Psoas muscle (tissue), 7 donors: ENCODE measurements at regions not wholly inside any gene's neighbourhood (a gene's known extent, or its start where the extent isn't known, plus 50 kb on each side); places are given as distances from the start of the nearest gene placed in this dataset.
A peak's percentile ranks its signal among the peaks of the same experiment; 100 is the strongest.

ENCODE experiments used
- ATAC-seq, 4 donors: fragments of 200-7000 bp; cut with Tn5 transposase; one replicate each; pipeline ENCODE4 v1.9.1; 2020; ENCODE audit warnings: moderate library complexity in 3 of 4, mild to moderate bottlenecking in 2 of 4
- DNase-seq, 2 donors: peaks; one replicate each; pipeline ENCODE4 v3.0.0-alpha.2; 2020
- H3K27ac ChIP-seq: fragments of 200-600 bp; one replicate; pipeline ENCODE4 v1.8.0; 2022
- H3K27me3 ChIP-seq, 3 donors: fragments of 200-600 bp in 1 of 3; one replicate each; pipeline versions ENCODE4 v1.6.1 to v1.8.0; 2013 to 2022; ENCODE audit warnings: low read length in 2 of 3, mild to moderate bottlenecking in 2 of 3, moderate library complexity in 1 of 3; ENCODE audit not compliant: insufficient read depth in 3 of 3
- H3K36me3 ChIP-seq, 2 donors: fragments of 200-600 bp in 1 of 2; one replicate each; pipeline versions ENCODE4 v1.6.1 to v1.8.0; 2013 to 2022; ENCODE audit warnings: low read depth in 1 of 2, mild to moderate bottlenecking in 1 of 2, moderate library complexity in 1 of 2; ENCODE audit not compliant: insufficient read depth in 1 of 2
- H3K4me1 ChIP-seq: fragments of 200-600 bp; one replicate; pipeline ENCODE4 v1.8.0; 2022
- H3K4me3 ChIP-seq: fragments of 200-600 bp; one replicate; pipeline ENCODE4 v1.8.0; 2022; ENCODE audit warnings: mild to moderate bottlenecking
- H3K9me3 ChIP-seq: fragments of 200-600 bp; one replicate; pipeline ENCODE4 v1.8.0; 2022
- WGBS, 3 donors: extraction: QIAGEN DNeasy Blood & Tissue Kit; methylation state at CpG; one replicate each; pipeline versions ENCODE4 v1.1.6 to v1.1.7; 2013; 5-methylcytosine and 5-hydroxymethylcytosine counted together
- intact Hi-C, 2 donors: fragments of 100-400 bp; cut with DNase I; formaldehyde crosslinking; loops; one replicate each; pipeline versions ENCODE4 v1.11.0 to v1.14.2; 2022
- TF ChIP-seq, protein P1 (sequence below): fragments of 200-600 bp; IDR thresholded peaks from one replicate; pipeline ENCODE4 v1.8.0; 2022; ENCODE audit warnings: antibody characterized with exemption
- donor health status: healthy with polysubstance abuse.
- donor health status: DM: no; HTN: no; CAD: no; lungs with moderate emphysema.
- donor health status: Bipolar disorder and iron deficiency.
- donor health status: healthy.
- donor health status: DM: yes; HTN: yes; CAD: no.
- donor health status: DM: no; HTN: no; CAD: no.
- donor health status: DM: yes; HTN: yes; CAD: no.

DNA sequence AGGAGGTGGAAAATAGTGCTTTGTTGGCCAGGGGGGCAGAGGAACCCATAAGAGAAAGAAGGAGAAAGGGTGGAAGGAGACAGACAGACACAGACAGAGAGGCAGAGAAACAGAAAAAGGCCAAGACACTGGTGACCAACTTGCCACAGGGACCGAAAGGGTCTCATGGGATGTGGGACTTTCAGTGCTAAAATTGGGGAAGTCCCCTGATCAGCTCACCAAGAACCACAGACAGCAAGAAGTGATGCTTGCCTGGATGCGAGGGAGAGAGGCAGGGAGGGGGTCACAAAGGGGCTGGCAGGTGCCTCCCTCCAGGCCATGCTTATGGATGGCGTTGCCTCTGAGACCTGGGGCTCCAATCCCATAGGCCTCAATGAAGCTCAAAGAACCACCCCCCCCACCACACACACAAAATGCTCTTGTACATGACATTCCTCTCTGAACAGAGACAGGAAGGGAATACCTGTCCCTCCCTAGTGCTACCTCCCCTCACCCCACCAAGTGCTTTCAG, 413.4 kb downstream of the MN1 start:
- no peaks in the 10 kb centered on the region for H3K9me3 ChIP-seq
- no peak overlapping the region for H3K4me3 ChIP-seq
- no peaks in the 10 kb centered on the region for H3K36me3 ChIP-seq
- DNase-seq (no peak), ATAC-seq (no peak)
- H3K27ac ChIP-seq, result no peak overlapping the region
- H3K4me1 ChIP-seq, result no peaks in the 10 kb centered on the region
- TF ChIP-seq, protein P1, sequence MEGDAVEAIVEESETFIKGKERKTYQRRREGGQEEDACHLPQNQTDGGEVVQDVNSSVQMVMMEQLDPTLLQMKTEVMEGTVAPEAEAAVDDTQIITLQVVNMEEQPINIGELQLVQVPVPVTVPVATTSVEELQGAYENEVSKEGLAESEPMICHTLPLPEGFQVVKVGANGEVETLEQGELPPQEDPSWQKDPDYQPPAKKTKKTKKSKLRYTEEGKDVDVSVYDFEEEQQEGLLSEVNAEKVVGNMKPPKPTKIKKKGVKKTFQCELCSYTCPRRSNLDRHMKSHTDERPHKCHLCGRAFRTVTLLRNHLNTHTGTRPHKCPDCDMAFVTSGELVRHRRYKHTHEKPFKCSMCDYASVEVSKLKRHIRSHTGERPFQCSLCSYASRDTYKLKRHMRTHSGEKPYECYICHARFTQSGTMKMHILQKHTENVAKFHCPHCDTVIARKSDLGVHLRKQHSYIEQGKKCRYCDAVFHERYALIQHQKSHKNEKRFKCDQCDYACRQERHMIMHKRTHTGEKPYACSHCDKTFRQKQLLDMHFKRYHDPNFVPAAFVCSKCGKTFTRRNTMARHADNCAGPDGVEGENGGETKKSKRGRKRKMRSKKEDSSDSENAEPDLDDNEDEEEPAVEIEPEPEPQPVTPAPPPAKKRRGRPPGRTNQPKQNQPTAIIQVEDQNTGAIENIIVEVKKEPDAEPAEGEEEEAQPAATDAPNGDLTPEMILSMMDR, result no peak
- WGBS, 3 donors, result 83 to 85% (median 85%) methylated on average over 3 of the region's 3 CpGs
- intact Hi-C loops, result no loop called here
- H3K27me3 ChIP-seq, result peaks cover 2 to 31% (median 7%) of the 10 kb centered on the region in 3 donors

DNA sequence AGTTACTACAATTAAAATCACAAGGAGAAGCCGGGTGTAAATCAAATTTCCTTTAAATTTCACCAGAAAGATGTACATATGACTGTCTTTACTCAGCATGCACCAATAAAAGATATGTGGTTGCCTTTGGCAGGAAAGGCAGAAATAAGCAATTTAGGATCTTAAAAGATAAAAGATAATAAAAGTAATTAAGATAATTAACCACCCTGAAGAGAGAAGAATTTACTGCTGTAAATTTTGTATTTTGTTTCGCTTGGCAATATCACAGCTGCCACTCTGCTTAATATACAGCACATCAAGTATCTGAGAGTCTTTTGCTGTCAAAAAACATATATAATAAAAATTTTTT, 411.9 kb downstream of the MN1 start:
- TF ChIP-seq, protein P1, result no peak
- ATAC-seq, result no peak
- Histone ChIP-seq H3K4me1 (no peaks in the 10 kb centered on the region), H3K4me3 (no peak overlapping the region), H3K36me3 (no peaks in the 10 kb centered on the region), H3K27me3 (peaks cover 2 to 31% (median 7%) of the 10 kb centered on the region in 3 donors), H3K9me3 (no peaks in the 10 kb centered on the region), H3K27ac (no peak overlapping the region)
- WGBS, 3 donors, result 80 to 85% (median 83%) methylated on average over 2 of the region's 2 CpGs
- intact Hi-C loops, result no loop called here
- DNase-seq, result no peak

DNA sequence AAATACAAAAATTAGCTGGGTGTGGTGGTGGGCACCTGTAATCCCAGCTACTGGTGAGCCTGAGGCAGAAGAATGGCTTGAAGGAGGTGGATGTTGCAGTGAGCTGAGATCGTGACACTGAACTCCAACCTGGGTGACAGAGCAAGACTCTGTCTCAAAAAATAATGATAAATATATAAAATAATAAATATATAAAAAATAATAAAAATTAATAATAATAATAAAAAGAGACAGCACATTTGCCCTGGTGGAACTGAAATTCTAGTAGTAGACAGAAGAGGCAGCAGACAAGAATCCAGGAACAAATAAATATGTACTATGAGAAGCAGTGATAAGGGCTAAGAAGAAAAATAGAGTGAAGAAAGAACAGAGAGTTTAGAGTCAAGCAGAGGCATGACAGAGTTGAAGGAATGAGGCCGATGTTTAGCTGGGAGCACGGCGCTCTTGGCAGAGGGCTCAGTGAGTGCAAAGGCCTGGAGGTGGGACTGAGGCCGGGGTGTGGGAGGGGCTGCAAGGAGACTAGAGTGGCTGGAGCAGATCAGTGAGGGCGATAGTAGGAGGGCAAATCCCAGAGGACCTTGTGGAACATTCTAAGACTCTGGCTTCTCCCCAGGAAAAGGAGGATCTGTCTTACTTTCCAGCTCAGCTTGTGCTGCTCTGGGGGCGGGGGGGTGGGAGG, 410.3 kb downstream of the MN1 start:
- ATAC-seq, result no peak

DNA sequence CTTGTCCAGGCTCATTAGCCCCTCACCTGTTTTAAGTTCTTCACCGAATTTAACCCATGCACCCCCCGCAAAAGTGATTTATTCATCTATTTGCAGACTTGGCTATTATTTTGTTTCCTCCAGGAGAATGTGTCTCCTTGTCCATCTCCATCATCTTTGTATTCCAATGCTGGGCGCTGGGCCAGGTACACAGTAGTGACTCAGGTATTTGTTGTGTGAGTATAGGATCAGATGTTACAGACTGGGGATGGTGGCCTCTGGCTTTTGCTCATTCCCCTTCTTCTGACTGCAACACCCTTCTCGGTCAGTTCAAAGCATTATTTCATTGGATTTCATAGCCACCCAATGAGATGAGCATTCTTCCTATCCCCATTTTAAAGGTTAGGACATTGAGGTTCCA, 408.2 kb downstream of the MN1 start:
- Histone ChIP-seq H3K9me3 (no peaks in the 10 kb centered on the region), H3K36me3 (no peaks in the 10 kb centered on the region), H3K4me3 (no peak overlapping the region), H3K4me1 (no peaks in the 10 kb centered on the region), H3K27me3 (peaks cover 0 to 15% (median 0%) of the 10 kb centered on the region in 3 donors), H3K27ac (no peak overlapping the region)
- no peak for DNase-seq
- WGBS, 3 donors, result 76 to 82% (median 78%) methylated on average over 4 of the region's 4 CpGs
- ATAC-seq, result no peak
- intact Hi-C loops, result no loop called here
- TF ChIP-seq, protein P1, result no peak

More for the DNA sequence above, 410.3 kb downstream of the MN1 start:
- Histone ChIP-seq H3K9me3 (no peaks in the 10 kb centered on the region), H3K4me1 (no peaks in the 10 kb centered on the region), H3K27ac (no peak overlapping the region), H3K36me3 (no peaks in the 10 kb centered on the region), H3K27me3 (peaks cover 2 to 19% (median 5%) of the 10 kb centered on the region in 3 donors), H3K4me3 (no peak overlapping the region)
- intact Hi-C loops, result no loop called here
- 42 to 48% (median 45%) methylated on average over 7 of the region's 7 CpGs for WGBS, 3 donors
- DNase-seq, result peak in 1 of 2 donors; percentile 22
- TF ChIP-seq, protein P1, result no peak
